Dedifferentiated amniotic fluid mesenchymal stem cell (primary cell): ENCODE measurements at regions not wholly inside any gene's neighbourhood (a gene's known extent, or its start where the extent isn't known, plus 50 kb on each side); places are given as distances from the start of the nearest gene placed in this dataset.

ENCODE experiments used
- DNase-seq: peaks from one replicate; pipeline ENCODE4 v3.0.0-alpha.2; 2016; ENCODE audit errors: extremely low spot score

- DNase-seq: no peak
Measured at GRCh38 chr13:70662231-70662940, 554.1 kb upstream of the KLHL1 start.

- DNase-seq: no peak
Measured at GRCh38 chr13:70644052-70644451, 535.8 kb upstream of the KLHL1 start.

DNA sequence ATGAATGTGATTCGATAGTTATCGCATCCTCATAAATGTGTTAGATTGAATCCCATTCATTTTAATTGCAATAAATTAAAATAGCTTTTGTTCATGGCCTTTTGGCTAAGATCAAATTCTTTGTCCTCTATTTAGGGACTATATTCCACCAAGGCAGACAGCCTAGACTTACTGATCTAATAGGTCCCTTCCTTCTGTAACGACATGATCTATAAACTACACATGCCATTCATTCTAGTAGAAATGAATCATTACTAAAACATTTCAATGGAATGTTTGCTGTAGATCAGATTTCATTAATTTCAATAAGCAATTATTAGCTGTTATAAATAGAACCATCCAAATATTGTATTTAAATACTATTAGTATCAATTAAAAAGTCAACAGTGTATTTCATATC is 526.6 kb upstream of the KLHL1 start:
- DNase-seq: no peak

DNA sequence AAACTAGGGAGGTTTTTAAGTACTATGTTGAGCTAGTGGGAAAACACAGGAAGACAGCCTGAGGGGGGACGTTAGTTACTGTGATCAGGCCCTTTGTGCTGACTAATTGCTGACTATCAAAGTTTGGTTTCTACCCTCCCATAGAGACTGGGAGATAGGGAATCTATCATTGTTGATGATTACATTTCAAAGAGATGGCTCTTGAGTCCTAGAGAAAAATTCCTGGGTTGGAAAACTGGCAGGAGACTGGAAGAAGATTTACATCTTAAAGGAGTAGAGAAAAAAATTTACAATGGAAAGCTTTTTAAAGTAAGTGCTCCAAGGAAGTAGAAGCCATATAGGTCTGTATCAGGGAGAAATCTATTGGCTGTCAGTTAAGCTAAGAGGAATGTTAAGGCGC is 522.0 kb upstream of the KLHL1 start:
- no peak for DNase-seq

GRCh38 chr13:70623239-70623638 is 515.0 kb upstream of the KLHL1 start:
- peak; percentile 55 for DNase-seq

- DNase-seq: no peak
Measured at GRCh38 chr13:70622796-70623195, 514.5 kb upstream of the KLHL1 start.

DNA sequence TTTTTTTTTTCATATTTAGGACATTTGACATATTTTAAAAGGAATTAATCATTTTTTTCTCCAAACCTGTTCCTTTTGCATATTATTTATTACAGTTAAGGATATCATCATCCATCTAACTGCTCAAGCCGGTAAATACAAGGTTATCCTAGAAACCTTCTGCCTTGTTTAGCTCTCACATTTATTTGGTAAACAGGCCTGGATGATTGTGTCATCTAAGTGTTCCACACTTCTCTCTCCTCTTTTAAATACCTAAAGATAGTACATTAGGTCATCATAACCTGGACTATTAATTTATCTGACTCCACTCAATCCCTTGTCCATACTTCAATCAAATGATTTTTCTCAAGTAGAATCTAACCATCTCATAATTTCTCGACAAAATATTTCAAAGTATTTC is 511.7 kb upstream of the KLHL1 start:
- no peak for DNase-seq

DNA sequence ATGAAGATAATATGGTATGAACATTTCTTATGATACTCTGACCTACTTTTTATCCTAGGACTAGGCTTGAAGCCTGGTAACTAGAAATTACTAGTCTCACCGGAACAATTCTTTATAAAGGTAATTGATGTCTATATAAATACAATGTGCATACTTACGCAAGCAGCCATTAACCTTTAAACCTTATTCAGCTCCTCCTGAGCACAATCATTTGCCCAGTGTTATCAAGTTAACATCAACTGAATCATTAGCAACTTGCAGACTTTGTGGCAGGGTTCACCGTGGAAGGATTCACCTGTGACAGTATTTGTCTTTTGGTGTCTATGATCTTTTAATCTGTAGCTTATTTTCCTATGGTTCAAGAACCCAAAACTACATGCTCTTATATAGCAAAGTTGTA is 508.6 kb upstream of the KLHL1 start:
- no peak for DNase-seq

GRCh38 chr13:70613295-70613694 is 505.0 kb upstream of the KLHL1 start:
- no peak for DNase-seq

- DNase-seq: no peak
Measured at GRCh38 chr13:70612881-70613280, 504.6 kb upstream of the KLHL1 start.

DNA sequence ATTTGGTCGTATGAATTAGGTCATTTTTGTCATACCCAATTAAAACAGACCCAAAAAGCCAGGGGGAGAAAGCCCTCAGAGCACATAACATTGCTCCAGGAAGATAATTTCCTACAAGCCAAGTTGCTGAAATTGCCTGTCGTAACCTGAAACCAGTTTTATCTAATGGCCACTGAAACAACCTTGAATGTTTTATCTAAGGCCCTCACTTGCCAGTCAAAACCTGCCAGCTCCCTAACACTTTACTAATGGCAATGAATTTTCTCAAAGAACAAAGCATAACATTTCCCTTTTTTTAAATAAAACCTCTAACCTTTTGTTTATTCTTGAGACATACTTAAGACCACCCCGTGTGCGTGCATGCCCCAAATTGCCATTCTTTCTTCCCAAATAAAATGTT is 496.2 kb upstream of the KLHL1 start:
- no peak for DNase-seq

DNA sequence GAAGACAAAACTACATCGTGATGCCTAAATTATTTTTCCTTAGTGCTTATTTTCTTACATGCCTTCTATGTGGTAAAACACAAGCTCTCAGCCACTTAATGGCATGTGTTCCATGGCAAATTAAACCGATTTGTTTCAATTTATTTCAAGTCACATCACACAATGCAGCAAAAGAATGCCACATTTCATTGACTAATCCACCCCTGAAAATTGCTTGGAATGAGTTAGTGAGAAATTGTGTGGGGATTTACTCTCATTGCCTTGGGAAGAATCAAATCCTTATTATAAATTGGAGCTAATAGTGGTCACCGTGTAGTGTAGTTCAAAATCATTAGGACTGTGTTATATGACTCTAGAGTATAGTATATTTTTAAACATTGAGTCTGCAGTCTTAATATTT is 485.5 kb upstream of the KLHL1 start:
- DNase-seq: no peak

DNA sequence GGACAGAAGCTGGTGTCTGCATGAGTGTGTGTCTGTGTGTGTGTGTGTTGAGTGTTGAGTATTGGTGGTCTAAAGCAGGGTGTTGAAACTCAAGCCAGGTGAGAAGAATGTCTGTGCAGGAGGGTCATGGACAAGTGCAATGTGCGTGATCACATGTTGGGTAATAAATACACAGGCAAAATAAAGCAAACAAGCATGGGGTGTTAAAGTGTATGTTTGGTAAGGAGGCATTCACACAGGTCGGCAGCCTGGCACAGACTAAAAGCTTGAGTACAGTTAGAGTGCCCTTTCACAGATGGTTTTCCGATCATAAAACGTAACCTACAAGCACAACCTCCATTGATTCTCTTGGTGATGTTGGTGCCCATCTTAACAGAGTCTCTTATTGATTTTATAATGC is 476.9 kb upstream of the KLHL1 start:
- no peak for DNase-seq

GRCh38 chr13:70580825-70581224 is 472.6 kb upstream of the KLHL1 start:
- DNase-seq: no peak

DNA sequence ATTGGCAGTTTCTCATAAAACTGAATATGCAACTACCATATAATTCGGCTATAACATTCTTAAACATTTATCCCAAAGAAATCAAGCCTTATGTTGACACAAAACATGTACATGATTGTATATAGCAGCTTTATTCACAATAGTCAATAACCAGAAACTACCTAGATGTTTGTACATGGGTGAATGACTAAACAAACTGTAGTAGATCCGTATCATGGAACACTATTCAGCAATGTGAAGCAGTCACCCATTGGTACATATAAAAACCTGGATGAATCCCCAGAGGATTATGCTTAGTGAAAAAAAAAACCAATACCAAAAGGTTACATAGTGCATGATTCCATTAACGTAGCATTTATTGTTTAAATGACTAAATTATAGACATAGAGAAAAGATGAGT is 471.7 kb upstream of the KLHL1 start:
- no peak for DNase-seq

DNA sequence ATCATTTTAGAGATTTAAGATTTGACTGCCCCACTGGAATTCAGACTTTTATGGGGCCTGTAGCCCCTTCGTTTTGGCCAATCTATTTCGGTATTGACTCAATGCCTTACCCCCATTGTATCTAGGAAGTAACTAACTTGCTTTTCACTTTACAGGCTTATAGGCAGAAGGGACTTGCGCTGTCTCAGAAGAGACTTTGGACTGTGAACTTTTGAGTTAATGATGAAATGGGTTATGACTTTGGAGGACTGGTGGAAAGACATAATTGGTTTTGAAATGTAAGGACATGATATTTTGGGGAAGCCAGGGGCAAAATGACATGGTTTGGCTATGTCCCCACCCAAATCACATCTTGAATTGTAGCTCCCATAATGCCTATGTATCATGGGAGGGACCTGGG is 463.0 kb upstream of the KLHL1 start:
- no peak for DNase-seq

DNA sequence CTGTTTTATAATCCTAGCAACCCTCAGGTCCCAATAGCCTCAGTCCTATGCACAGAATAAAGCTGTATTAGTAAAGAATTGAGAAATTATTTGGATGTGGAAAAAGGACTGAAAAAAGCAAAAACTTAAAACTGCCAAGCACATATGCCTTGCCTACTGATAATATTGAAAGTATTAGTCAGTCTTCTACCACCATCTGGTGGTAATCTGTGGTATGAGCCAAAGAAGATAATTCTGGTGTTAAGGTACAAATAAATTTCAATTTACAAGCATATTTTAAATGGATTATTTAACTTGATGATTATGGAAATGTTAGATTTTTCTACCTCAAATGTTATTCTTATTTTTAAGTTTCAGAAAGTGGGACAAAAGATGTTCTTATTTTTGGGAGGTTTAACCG is 460.3 kb upstream of the KLHL1 start:
- peak; percentile 61 for DNase-seq

DNA sequence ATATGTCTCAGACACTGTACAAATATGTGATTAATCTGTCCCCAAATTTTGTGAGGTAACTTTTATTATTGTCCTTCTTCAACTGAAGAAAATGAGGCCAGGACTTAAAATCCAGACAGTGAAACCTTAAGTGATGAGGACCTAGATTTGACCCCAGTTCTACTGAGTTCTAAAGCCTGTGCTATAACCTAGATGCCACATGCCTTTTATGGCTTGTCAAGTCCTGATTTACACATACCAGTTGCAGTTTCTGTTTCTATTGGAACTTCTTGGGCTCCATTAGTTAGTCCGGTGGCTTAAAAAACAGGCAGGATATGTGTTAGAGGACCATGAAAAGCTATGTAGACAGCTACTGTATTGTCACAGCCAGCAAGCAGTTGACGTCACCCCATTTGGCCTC is 436.5 kb upstream of the KLHL1 start:
- no peak for DNase-seq

DNA sequence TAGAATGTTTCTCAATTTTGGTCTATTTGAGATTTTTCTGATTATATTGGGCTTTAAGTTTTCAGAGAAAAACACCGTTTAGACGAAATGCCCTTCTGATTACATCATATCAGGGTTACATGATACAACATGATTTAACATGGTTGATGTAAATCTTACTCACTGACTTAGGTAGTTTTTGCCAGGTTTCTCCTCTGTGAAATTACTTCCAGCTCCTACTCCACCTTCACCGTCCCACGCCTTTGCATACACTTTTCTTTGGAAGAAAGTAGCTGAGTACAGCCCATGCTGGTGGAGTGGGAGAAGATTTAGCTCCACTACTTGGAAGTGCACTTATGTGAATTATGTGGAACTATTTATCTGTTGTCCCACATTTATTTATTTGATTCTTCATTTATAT is 433.2 kb upstream of the KLHL1 start:
- DNase-seq: no peak

GRCh38 chr13:70534466-70534865 is 426.2 kb upstream of the KLHL1 start:
- DNase-seq: no peak

- DNase-seq: no peak
Measured at GRCh38 chr13:70529652-70530051, 421.4 kb upstream of the KLHL1 start.

GRCh38 chr13:70527599-70527998 is 419.3 kb upstream of the KLHL1 start:
- DNase-seq: no peak

DNA sequence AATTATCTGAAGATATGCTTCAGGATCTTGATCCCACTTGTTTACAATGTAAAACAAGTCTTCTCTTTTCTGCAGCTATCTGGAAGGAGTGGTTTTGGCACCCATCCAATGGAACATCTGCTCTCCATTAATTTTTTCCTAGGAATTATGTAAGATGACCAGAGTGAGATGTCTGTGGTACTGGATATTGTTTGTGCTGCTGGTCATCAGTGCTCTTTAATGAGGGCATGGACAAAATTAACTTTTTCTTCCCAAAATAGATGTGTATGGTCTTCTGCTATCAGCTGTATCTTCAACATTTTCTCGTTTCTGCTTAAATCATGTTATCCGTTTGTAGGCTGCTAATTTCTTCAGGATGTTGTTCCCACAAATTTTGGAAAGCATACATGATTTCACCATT is 415.4 kb upstream of the KLHL1 start:
- no peak for DNase-seq

DNA sequence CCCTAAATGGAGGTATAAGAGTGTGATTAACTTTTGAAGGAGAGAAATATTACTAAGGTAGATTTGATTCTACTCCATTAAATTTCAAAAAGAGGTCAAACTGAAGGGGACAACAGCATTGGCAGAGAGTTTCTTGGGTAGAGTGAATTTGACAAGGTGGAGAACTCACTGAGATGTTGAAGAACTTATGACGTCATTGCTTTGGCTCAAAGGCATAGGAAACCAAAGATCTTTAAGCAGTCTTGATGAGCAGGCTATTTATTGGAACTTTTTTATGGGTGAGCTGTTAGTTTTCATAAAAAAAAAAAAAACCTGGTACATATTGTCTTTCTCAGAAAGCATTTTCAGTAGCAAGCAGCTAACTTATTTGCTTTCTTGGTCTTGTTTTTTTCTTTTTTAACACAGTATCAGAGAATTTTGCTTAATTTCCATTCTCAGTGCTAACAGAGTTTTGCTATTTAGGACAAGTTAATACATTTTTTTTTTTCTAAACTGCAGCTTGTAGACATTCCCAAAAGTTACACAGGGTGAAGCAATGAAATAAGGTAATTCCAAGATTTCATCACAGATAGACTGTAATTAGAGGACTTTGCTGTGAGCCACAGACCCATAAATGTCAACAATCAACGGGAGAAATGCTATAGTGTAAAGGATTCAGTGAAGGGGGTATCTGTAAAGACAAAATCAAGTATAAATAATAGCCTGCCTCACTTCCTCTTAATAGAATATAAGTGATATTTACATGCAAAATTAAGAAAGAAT is 412.2 kb upstream of the KLHL1 start:
- DNase-seq: no peak
